Activated T-cell treated with anti-CD3 and anti-CD28 coated beads, Interleukin-2, amount 50 U/mL, for 24 hours (primary cell): ENCODE measurements at regions not wholly inside any gene's neighbourhood (a gene's known extent, or its start where the extent isn't known, plus 50 kb on each side); places are given as distances from the start of the nearest gene placed in this dataset.
A peak's percentile ranks its signal among the peaks of the same experiment; 100 is the strongest.

ENCODE experiments used
- DNase-seq: peaks from one replicate; pipeline ENCODE4 v3.0.0-alpha.2; 2020
- H3K27ac Mint-ChIP-seq: 2 replicates; pipeline ENCODE4 v1.8.0; 2020; ENCODE audit warnings: mild to moderate bottlenecking, mixed read lengths
- H3K27me3 Mint-ChIP-seq: 2 replicates; pipeline ENCODE4 v1.8.0; 2020; ENCODE audit warnings: mixed read lengths
- H3K36me3 Mint-ChIP-seq: 2 replicates; pipeline ENCODE4 v1.8.0; 2020; ENCODE audit warnings: low read depth, mixed read lengths
- H3K4me1 Mint-ChIP-seq: 2 replicates; pipeline ENCODE4 v1.8.0; 2020; ENCODE audit warnings: low read depth, mixed read lengths
- H3K4me3 Mint-ChIP-seq: 2 replicates; pipeline ENCODE4 v1.8.0; 2020; ENCODE audit warnings: mild to moderate bottlenecking, moderate library complexity, mixed read lengths
- H3K9me3 Mint-ChIP-seq: 2 replicates; pipeline ENCODE4 v1.8.0; 2020; ENCODE audit warnings: mixed read lengths

- no peak for DNase-seq
- Mint-ChIP-seq H3K36me3 (no peaks in the 10 kb centered on the region), H3K4me1 (peaks cover 18% of the 10 kb centered on the region), H3K9me3 (no peaks in the 10 kb centered on the region), H3K27me3 (peaks cover 12% of the 10 kb centered on the region), H3K27ac (no peak overlapping the region), H3K4me3 (no peak overlapping the region)
These were observed 208.2 kb upstream of the INHBA start for GRCh38 chr7:41910940-41911600.

- Mint-ChIP-seq H3K4me3 (no peak overlapping the region), H3K36me3 (no peaks in the 10 kb centered on the region), H3K27me3 (peaks cover 19% of the 10 kb centered on the region), H3K9me3 (peaks cover 8% of the 10 kb centered on the region), H3K27ac (no peak overlapping the region), H3K4me1 (peaks cover 17% of the 10 kb centered on the region)
- DNase-seq, result no peak
These were observed 204.6 kb upstream of the INHBA start for GRCh38 chr7:41907444-41907843.

- H3K27me3 Mint-ChIP-seq, result peaks cover 44% of the 10 kb centered on the region
- no peaks in the 10 kb centered on the region for H3K36me3 Mint-ChIP-seq
- H3K4me3 Mint-ChIP-seq, result no peak overlapping the region
- H3K9me3 Mint-ChIP-seq, result peaks cover 4% of the 10 kb centered on the region
- no peak overlapping the region for H3K27ac Mint-ChIP-seq
- H3K4me1 Mint-ChIP-seq, result no peaks in the 10 kb centered on the region
- DNase-seq, result no peak
These were observed 197.6 kb upstream of the INHBA start for GRCh38 chr7:41900532-41900931.

- DNase-seq, result no peak
- Mint-ChIP-seq H3K27ac (no peak overlapping the region), H3K27me3 (peaks cover 43% of the 10 kb centered on the region), H3K4me3 (no peak overlapping the region), H3K36me3 (no peaks in the 10 kb centered on the region), H3K9me3 (peaks cover 2% of the 10 kb centered on the region), H3K4me1 (no peaks in the 10 kb centered on the region)
These were observed 197.0 kb upstream of the INHBA start for GRCh38 chr7:41899823-41900433.

- H3K36me3 Mint-ChIP-seq, result no peaks in the 10 kb centered on the region
- no peaks in the 10 kb centered on the region for H3K9me3 Mint-ChIP-seq
- no peak overlapping the region for H3K27ac Mint-ChIP-seq
- peaks cover 16% of the 10 kb centered on the region for H3K4me1 Mint-ChIP-seq
- peaks cover 23% of the 10 kb centered on the region for H3K27me3 Mint-ChIP-seq
- no peak for DNase-seq
- H3K4me3 Mint-ChIP-seq, result no peak overlapping the region
These were observed 190.8 kb upstream of the INHBA start for GRCh38 chr7:41893656-41894055.

- DNase-seq, result no peak
- Mint-ChIP-seq H3K36me3 (no peaks in the 10 kb centered on the region), H3K27me3 (peaks cover 16% of the 10 kb centered on the region), H3K4me3 (no peak overlapping the region), H3K4me1 (peaks cover 16% of the 10 kb centered on the region), H3K9me3 (no peaks in the 10 kb centered on the region), H3K27ac (no peak overlapping the region)
These were observed 189.6 kb upstream of the INHBA start for GRCh38 chr7:41892356-41893100.

- Mint-ChIP-seq H3K27ac (no peak overlapping the region), H3K4me3 (no peak overlapping the region), H3K36me3 (no peaks in the 10 kb centered on the region), H3K27me3 (peaks cover 20% of the 10 kb centered on the region), H3K4me1 (peaks cover 17% of the 10 kb centered on the region), H3K9me3 (no peaks in the 10 kb centered on the region)
- DNase-seq, result no peak
These were observed 189.1 kb upstream of the INHBA start for GRCh38 chr7:41891950-41892349.

GRCh38 chr7:41890631-41891274 lies 187.9 kb upstream of the INHBA start:
- H3K36me3 Mint-ChIP-seq, result no peaks in the 10 kb centered on the region
- DNase-seq, result no peak
- H3K27ac Mint-ChIP-seq, result no peak overlapping the region
- H3K27me3 Mint-ChIP-seq, result peaks cover 10% of the 10 kb centered on the region
- no peak overlapping the region for H3K4me3 Mint-ChIP-seq
- peaks cover 26% of the 10 kb centered on the region for H3K4me1 Mint-ChIP-seq
- H3K9me3 Mint-ChIP-seq, result no peaks in the 10 kb centered on the region

GRCh38 chr7:41889472-41889871 lies 186.6 kb upstream of the INHBA start:
- no peak overlapping the region for H3K27ac Mint-ChIP-seq
- H3K27me3 Mint-ChIP-seq, result peaks cover 8% of the 10 kb centered on the region
- H3K9me3 Mint-ChIP-seq, result no peaks in the 10 kb centered on the region
- peaks cover 39% of the 10 kb centered on the region for H3K4me1 Mint-ChIP-seq
- no peaks in the 10 kb centered on the region for H3K36me3 Mint-ChIP-seq
- no peak overlapping the region for H3K4me3 Mint-ChIP-seq
- DNase-seq, result no peak

- H3K4me1 Mint-ChIP-seq, result peaks cover 41% of the 10 kb centered on the region
- H3K27ac Mint-ChIP-seq, result no peak overlapping the region
- no peak for DNase-seq
- H3K27me3 Mint-ChIP-seq, result peaks cover 8% of the 10 kb centered on the region
- H3K4me3 Mint-ChIP-seq, result no peak overlapping the region
- no peaks in the 10 kb centered on the region for H3K9me3 Mint-ChIP-seq
- no peaks in the 10 kb centered on the region for H3K36me3 Mint-ChIP-seq
These were observed 186.2 kb upstream of the INHBA start for GRCh38 chr7:41889040-41889439.

- Mint-ChIP-seq H3K4me3 (no peak overlapping the region), H3K27me3 (peaks cover 8% of the 10 kb centered on the region), H3K4me1 (peaks cover 54% of the 10 kb centered on the region), H3K36me3 (peaks cover 7% of the 10 kb centered on the region), H3K27ac (no peak overlapping the region), H3K9me3 (peaks cover 6% of the 10 kb centered on the region)
- DNase-seq, result no peak
These were observed 184.5 kb upstream of the INHBA start for GRCh38 chr7:41887416-41887815.

GRCh38 chr7:41886901-41887311 lies 184.0 kb upstream of the INHBA start:
- peaks cover 57% of the 10 kb centered on the region for H3K4me1 Mint-ChIP-seq
- peaks cover 11% of the 10 kb centered on the region for H3K9me3 Mint-ChIP-seq
- no peak for DNase-seq
- no peak overlapping the region for H3K27ac Mint-ChIP-seq
- H3K4me3 Mint-ChIP-seq, result no peak overlapping the region
- H3K36me3 Mint-ChIP-seq, result peaks cover 13% of the 10 kb centered on the region
- peaks cover 8% of the 10 kb centered on the region for H3K27me3 Mint-ChIP-seq

- DNase-seq, result no peak
- H3K27ac Mint-ChIP-seq, result no peak overlapping the region
- no peak overlapping the region for H3K4me3 Mint-ChIP-seq
- peaks cover 8% of the 10 kb centered on the region for H3K27me3 Mint-ChIP-seq
- H3K9me3 Mint-ChIP-seq, result peaks cover 13% of the 10 kb centered on the region
- H3K36me3 Mint-ChIP-seq, result peaks cover 15% of the 10 kb centered on the region
- H3K4me1 Mint-ChIP-seq, result peaks cover 63% of the 10 kb centered on the region
These were observed 183.5 kb upstream of the INHBA start for GRCh38 chr7:41886262-41886900.

GRCh38 chr7:41885748-41886147 lies 182.9 kb upstream of the INHBA start:
- Mint-ChIP-seq H3K4me1 (peaks cover 69% of the 10 kb centered on the region), H3K27ac (peak overlapping the region; percentile 34), H3K4me3 (no peak overlapping the region), H3K9me3 (peaks cover 17% of the 10 kb centered on the region), H3K27me3 (peaks cover 8% of the 10 kb centered on the region), H3K36me3 (peaks cover 19% of the 10 kb centered on the region)
- no peak for DNase-seq
